COLO668 (cell line): ENCODE measurements at regions not wholly inside any gene's neighbourhood (a gene's known extent, or its start where the extent isn't known, plus 50 kb on each side); places are given as distances from the start of the nearest gene placed in this dataset.

Experiments used
- DNase-seq: peaks from one replicate; lab custom pipeline; 2025; ENCODE audit not compliant: unreplicated experiment; lab: John Stamatoyannopoulos, UW

DNA sequence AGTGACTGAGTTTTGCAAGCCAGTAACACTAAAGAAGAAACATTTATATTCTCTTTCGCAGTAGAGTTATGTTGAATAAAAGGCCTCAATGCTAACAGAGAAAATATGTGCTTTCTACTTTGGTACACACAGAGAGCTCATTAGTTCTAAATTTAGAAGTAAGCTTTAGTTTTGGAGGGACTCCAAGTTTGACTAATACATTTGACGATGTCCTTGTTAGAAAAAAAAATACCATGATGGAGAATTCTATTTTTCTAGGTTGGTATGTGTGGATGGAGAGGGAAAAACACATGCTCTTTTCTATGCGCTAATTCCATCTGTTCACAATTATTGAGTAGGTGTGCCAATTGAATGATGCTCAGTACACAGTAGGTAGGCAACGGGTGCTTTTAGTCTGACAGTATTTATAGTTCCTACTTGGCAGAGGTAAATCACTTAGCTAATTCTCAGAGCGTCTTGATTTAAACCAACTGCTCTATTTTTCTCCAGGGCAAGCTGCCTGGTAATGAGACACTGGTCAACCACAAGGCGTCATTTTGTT, 327.2 kb upstream of the AKR1E2 start:
- DNase-seq, result no peak

DNA sequence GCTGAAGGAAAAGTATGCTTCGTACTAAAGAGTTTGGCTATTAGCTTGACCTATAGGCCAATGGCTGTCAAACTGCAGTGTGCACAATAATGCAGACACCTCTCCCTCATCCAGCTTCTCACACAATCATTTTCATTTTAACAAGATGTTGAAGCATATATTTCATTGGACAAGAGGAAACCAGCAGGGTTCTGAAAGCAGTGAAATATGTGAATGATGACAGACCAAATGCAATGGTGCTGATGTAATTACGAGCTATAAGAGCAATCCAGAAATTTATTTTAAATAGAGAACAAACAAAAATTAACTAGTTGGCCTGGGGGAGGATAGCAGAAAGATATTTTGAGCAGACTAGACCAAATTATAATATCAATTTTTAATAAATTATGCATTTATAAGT, 331.5 kb upstream of the AKR1E2 start:
- no peak for DNase-seq

DNA sequence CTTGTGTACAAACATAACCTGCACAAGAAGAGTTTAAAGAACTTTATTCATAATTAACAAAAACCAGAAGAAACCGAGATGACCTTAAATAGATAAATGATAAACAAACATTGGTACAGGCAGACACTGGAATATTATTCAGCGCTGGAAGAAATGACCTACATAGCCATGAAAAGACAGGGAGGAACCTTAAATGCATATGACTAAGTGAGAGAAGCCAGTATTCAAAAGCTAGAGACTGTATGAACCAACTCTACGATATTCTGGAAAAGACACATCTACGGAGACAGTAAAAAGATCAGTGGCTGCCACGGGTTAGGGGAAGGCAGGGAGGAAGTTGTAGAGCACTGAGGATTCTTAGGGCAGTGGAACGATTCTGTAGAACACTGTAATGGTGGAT, 333.8 kb upstream of the AKR1E2 start:
- no peak for DNase-seq

DNA sequence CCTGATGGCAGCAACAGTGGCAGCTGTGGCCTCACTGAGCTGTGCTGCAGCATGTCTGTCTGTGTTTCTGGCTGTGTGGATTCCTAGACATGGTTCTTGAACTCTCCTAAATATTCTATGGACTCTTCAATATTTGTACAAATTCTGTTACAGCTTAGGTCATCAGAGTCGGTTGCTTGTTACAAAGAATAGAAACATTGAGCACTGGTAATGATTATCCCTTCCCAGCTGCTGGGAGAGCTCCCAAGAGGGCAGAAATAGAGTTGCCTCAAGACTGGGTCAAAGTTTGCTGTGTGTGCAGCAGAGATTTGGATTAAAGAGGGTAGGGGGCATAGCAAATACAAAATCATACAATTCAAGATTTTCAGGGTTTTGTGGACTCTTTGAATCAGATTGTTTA, 337.1 kb upstream of the AKR1E2 start:
- no peak for DNase-seq

DNA sequence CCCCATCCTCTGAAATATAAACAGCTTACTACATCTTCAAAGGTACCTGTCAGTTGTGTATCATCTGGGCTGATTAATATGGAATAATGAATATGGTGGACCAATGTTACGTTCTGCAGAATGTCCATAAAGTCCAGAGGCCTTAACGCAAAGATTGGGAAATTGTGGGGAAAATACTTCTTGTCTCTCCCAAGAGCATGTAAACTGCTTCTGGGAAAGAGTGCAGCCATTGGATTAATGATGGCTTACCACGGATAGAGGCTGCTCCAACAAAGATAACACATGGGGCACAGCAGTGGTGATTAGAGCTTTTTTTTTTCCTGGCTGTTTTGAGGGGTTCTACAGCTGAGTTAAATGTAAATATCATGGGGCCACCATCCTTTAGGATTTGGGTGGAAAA, 340.4 kb upstream of the AKR1E2 start:
- DNase-seq, result no peak

DNA sequence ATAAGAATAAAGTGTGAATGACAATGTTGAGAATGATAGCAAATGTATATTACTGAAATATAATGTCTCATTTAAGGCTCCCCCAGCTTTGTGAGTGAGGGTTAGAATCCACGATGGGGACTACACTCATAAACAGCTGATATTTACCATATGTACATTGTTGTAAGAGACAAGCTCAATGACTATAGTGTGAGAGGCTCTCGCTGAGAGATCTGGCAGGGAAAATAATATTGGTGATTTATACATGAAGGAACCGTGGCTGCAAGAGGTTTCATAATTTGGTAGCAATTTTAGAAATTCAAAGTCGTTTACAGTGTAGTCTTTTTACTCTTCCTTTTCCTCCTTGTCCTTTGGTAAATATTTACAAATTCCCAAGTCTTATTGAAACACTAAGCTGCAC, 342.2 kb upstream of the AKR1E2 start:
- DNase-seq, result no peak

DNA sequence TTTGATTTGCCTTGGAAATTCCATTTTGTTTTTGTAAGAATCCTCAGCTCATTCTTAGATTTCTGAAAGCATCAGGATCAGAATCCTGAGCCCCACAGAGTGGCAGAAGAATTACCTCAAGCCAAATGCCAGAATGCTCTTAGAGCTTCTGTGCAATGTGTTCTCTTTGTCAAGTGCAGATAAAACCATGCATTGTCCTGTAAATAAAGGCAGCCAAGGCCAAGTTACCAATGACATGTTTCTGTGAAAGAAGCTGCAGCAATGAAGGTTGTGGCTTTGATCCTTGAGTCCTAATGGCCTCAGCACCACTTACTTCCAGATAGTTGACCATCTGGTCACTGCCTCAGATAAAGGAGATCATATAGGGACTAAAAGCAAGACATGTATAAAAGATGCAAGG, 343.3 kb upstream of the AKR1E2 start:
- DNase-seq, result no peak

DNA sequence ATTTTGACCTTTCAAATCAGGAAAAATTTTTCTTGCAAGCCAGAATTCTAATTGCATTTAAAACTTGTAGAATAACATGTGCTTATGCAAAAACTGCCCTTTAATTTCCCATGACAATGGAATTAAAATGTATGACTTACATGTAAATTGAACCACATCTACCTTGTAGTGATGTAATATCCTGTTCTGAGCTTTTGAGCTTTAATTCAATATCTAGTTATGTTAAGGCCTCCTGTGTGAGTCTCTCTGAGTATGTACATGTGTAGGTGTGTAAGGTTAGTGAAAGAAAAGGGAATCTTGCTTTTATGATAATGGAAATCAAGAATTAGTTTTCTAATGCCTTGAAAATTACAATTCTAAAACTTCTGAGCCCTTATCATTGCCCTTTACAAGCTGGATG, 344.8 kb upstream of the AKR1E2 start:
- DNase-seq, result no peak

DNA sequence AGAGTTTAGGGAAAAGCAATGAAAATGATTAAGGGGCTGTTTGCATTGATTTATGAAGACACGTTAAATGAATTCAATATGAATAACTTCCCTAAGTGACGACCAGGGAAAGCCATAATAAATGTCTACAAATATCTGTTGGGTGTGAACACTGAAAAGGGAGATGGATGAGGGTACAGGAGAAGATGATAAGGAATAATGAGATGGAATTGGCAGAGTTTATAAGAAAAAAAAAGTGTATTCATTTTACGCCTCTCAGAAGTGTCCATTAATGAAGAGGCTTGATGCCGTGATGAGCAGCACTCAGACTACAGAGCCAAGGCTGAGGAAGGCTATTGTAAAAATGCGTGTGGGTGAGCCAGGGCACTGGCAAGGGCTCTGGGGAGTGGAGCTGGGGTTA, 346.7 kb upstream of the AKR1E2 start:
- no peak for DNase-seq

DNA sequence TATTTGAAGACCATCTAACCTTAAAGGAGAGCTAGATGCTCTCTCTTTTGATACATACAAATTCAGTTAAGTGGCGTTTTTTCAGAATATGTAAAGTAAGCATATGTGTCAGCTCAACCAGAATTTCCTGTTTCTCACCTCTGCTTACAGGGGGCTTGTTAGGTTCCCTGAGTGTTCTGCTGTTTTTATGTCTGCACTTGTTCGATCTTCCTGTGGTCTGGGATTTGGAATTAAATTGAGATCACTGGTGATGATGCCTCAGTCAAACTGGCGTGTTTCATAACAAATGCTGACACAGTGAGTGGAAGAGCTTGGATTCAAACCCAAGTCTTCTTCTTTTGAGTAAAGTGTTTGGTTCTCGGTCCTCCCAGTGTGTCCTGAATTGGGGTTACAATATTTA, 348.3 kb upstream of the AKR1E2 start:
- no peak for DNase-seq

DNA sequence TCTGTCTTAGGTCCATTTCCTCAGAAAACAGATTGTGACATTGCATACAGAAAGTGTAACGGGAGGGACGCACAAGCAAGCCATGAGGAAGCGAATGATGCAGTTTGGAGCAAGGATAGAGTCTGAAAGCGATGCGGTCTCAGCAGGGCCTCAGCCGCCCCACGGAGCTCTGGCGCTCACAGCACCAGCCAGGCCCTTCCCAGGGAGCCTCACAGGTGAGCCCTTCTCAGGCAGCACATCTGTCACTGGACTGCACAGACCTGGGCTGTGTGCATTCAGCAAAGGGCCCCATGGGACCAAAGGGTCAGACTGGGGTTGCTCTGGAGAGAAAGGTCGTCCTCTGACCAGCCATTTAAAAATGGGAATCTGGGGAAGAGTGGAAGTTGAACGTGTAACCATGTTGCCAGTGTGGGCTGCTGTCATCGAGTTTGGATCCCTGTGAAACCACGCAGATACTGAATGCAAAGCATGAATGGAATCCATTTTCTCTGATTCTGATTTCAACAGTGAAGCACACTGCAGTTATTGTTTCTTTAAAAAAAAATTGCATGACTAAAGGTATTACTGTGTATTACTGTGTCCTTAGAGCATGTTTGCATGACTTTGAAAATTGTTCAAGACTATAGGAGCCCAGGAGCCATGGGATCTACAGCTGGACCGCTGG, 350.0 kb upstream of the AKR1E2 start:
- DNase-seq, result no peak

DNA sequence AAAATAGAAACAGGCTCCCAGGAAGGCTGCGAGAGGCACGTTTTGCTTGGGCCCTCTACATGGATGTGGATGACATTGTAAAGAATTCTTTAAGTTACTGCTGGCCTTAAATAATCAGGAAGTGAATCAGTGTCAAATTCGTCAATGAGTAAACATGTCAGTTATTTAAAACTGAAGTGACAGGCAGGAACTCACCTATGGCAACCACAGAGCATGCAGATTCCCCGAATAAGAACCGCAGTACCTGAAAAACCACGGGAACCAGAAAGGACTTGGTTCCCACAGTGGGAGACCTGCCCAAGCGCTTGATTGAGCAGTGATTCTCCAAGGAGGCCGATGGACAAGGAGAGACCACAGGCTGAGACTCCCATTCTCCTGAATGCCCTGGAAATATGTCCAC, 351.2 kb upstream of the AKR1E2 start:
- DNase-seq, result no peak

DNA sequence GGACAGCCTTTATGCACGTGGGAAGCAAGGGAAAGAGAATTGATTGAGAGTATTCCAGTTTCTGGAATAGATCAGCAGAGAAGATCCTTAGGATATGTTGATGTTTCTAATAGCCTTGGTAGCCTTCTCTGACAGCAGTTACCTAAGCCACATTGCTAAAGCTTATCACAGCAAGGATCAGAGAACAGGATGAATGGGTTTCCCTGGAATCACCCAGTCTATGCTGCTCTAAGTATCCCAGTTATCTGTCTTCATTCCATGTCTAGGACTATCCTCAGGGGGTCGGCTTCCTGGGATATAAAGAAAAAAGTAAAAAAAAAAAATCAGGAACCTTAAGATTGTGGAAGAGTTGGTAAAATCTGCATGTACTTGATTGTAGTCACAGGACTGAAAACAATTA, 352.0 kb upstream of the AKR1E2 start:
- DNase-seq, result no peak

DNA sequence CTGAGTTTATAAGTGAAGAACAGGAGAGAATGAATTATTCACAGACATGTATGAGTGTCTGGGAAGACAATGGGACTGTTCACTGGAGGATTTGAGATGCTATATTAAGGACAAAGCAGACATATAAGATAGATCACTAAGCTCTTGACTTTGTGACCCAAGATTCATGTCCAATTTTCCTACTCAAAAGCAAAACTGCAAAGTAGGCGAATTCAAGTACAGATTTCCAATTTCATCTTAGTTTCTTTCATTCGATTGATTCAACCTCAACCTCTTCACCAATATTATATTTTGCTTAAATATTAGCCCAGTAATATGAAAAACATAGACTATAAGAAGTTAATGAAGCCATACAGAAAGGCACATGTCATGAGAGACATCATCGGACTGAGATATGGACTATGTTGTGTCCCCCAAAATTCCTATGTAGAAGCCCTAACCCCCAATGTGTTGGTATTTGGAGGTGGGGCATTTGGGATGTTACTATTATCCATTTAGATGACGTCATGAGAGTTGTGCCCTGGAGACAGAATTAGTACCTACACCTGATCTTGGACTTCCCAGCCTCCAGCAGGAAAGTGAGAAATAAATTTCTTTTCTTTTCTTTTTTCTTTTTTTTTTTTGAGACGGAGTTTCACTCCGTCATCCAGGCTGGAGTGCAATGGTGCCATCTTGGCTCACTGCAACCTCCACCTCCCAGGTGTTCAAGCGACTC, 353.7 kb upstream of the AKR1E2 start:
- DNase-seq, result no peak

DNA sequence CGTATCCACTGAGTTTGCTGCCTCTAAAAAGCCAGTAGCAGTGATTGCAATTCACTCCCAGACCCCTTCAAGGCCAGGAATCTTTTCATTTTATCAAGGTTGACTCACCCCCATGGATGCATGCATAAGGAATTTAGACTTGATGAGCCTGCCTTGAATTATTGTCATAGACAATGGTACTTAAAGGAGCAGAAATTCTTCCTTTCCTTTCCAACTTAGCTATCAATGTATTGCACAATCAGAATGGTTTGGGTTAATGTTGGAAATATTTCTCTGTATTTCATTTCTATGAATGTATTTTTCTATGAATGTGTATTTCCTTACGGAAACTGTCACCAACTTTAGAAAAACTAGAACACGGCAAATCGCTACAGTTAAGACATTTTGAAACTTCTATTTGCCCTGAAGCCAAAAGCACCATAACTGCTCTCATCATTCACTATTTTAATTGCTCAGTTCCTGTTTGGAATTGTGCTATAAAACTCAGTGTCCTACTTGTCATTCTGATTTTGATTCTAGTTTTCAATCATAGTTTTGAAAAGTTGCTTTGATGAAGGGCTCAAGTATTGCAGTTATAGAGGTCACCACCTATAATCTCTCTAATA, 355.7 kb upstream of the AKR1E2 start:
- no peak for DNase-seq

DNA sequence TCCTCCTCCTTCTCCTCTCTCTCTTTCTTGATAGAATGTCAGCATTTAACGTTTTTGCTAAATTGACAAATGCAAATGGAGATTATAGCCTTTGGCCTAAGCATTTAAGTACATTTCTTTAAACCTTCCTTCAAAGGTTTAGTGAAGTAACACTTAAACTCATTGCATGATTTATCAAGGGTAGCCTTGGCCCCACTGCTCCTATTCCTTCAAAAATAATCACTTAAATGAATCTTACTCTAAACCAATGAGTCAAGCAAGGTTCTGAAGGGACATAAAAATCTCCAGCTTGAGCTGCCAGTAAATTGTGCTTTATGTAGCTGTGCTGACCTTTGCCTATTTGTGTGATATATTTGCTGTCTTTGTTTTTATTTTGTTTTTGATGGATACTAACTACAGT, 358.5 kb upstream of the AKR1E2 start:
- no peak for DNase-seq

DNA sequence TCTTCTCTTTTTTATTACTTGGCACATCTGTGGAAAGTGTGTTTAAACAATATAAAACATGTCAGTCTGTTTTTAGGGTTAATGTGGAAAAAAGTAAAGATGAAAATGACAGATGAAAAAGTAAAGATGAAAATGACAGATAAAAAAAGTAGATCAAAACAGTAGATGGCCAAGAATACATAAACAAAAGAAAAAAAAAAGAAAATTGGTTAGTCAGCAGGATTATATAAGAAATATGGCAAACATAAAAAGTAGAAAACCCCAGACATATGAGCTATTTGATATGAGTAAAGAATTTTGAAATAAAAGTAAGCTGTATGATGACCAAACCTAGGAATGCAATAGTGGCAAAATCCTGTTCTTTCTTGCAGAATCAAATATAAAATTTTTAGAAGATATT, 365.7 kb upstream of the AKR1E2 start:
- no peak for DNase-seq

DNA sequence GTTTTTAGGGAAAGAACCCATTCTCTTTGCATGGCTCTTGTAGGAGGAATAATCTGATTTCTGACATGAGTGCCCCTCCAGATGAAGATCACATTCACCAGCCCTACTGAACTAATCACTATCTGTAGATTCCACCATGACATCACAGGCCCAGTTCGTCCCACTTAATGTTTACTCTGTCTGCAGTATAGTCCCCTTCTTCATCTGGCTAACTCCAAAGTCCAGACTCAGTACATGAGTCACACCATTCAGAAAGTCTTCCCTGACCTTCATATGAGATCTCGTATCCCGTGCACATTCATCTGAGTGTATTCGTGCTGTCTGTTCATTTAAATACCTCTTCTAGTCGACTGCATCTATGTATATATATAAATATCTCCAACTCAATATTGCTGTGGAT, 366.5 kb upstream of the AKR1E2 start:
- no peak for DNase-seq

DNA sequence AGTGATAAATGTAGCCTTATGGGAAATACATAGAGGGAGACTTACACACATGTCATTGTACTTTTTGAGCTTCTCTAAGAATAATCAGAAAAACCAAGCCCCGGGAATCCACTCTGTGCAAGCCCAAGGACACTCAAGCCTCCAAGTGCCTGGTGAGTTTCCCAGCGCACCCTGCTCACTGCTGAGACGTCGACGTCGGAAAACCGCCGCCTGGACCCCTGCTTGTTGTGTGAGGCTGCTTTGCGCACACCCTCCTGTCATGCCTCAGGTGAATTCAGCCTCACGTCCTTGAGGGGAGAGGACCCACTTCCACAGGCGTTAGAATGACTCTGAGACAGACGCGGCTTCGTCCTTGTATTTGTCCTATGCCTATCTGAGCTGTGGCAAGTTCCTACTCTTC, 368.4 kb upstream of the AKR1E2 start:
- no peak for DNase-seq

DNA sequence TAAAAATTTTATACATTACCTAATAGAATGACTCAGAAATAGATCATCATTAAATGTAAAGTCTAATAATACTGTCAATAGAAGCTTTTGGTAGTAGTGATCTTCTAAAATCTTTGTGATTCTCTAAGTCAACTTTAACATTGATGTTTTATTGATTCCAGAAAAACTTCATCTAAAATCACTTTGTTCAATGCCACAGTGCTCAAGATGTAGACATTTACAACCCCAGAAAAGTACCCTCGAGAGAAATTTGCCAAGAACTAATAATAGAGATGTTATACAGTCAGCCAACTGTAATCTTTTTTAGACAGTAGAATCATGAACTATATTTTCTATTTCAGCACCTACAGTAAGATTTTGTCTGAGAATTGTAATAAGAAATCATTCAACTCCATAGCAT, 369.2 kb upstream of the AKR1E2 start:
- no peak for DNase-seq

DNA sequence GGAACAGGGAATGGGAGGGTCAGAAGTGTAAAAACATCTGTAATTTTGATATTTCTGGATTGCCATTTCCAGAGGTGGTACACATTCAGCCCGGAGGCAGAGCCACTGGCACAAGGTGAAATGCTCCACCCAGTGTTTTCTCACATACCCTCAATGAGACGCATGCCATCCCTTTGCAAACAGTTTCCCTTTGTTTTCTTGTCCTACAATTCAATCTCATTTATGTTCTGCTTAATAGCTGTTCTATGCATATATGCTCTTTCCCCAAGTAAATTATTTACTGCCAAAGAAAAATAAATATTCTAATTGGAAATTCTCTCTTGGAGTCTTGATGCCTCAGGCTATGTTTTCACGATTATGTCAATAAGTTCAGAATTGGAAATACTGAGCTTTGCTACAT, 369.7 kb upstream of the AKR1E2 start:
- no peak for DNase-seq

DNA sequence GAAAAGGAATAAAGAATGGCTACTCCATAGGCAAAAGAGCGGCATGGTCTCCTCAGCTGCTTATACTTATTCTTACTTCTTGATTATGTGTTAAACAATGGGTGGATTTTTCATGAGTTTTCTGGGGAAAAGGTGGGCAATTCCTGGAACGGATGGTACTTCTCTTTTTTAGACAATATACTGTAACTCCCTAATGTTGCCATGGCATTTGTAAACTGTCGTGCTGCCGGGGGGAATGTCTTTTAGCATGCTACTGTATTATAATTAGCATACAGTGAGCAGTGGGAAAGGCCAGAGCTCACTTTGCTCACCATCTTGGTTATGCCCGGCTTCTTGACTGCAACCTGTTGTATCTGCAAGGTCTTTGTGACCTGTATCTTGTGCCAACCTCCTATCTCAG, 372.1 kb upstream of the AKR1E2 start:
- DNase-seq, result no peak
